SK-N-SH (cell line): ENCODE measurements at regions not wholly inside any gene's neighbourhood (a gene's known extent, or its start where the extent isn't known, plus 50 kb on each side); places are given as distances from the start of the nearest gene placed in this dataset.

ENCODE experiments used
- CTCF ChIA-PET: fragments of 300-600, 350-600 bp; formaldehyde crosslinking; extraction: SDS; loops from one replicate; lab custom pipeline; 2021; lab: Yijun Ruan, JAX
- POLR2A ChIA-PET: fragments of 350-600 bp; sonication (Branson Sonifier 250); formaldehyde crosslinking; extraction: SDS; loops from one replicate; lab custom pipeline; 2020; ENCODE audit warnings: antibody characterized with exemption, inconsistent platforms; lab: Yijun Ruan, JAX
- DNase-seq: peaks from one replicate; pipeline ENCODE4 v3.0.0; 2012
- H2AFZ ChIP-seq: fragments of 200-600 bp; sonication (generic); 2 replicates; pipeline ENCODE4 v1.8.1; 2016; ENCODE audit warnings: antibody characterized with exemption, mild to moderate bottlenecking, low read depth
- H3F3A ChIP-seq: fragments of 200-600 bp; sonication (generic); replicated peaks from 2 replicates; pipeline ENCODE3; 2016; ENCODE audit warnings: antibody characterized with exemption, mild to moderate bottlenecking; ENCODE audit not compliant: insufficient read depth
- H3K27ac ChIP-seq, 2 experiments: fragments of 200-500 bp in 1 of 2; fragments of 200-600 bp in 1 of 2; sonication (Bioruptor generic) in 1 of 2; sonication (generic), shearing (Covaris generic) in 1 of 2; 2 replicates each; pipeline versions ENCODE4 v1.5.1 to v1.6.1; 2014 to 2016; ENCODE audit warnings: low read depth in 2 of 2, inconsistent platforms in 1 of 2, low read length in 1 of 2, mild to moderate bottlenecking in 1 of 2, mixed read lengths in 1 of 2
- H3K27me3 ChIP-seq: fragments of 200-600 bp; sonication (generic), shearing (Covaris generic); 2 replicates; pipeline ENCODE4 v1.6.1; 2016; ENCODE audit warnings: mixed run types; ENCODE audit not compliant: insufficient read depth
- H3K36me3 ChIP-seq, 2 experiments: fragments of 200-500 bp in 1 of 2; fragments of 200-600 bp in 1 of 2; sonication (Bioruptor generic) in 1 of 2; sonication (generic) in 1 of 2; replicated peaks in 1 of 2; 2 replicates each; pipeline versions ENCODE3 to v1.5.1; 2014 to 2016; ENCODE audit warnings: low read length in 1 of 2, mild to moderate bottlenecking in 1 of 2; ENCODE audit not compliant: insufficient read depth in 2 of 2, control insufficient read depth in 1 of 2
- H3K4me1 ChIP-seq, 2 experiments: fragments of 200-500 bp in 1 of 2; fragments of 200-600 bp in 1 of 2; sonication (Bioruptor generic) in 1 of 2; sonication (generic), shearing (Covaris generic) in 1 of 2; 2 replicates each; pipeline versions ENCODE4 v1.5.1 to v1.6.1; 2014 to 2016; ENCODE audit warnings: low read depth in 1 of 2, low read length in 1 of 2, mixed run types in 1 of 2; ENCODE audit not compliant: insufficient read depth in 2 of 2, control insufficient read depth in 1 of 2
- H3K4me2 ChIP-seq: fragments of 200-600 bp; sonication (generic), shearing (Covaris generic); 2 replicates; pipeline ENCODE4 v1.6.1; 2017; ENCODE audit warnings: mixed run types
- H3K4me3 ChIP-seq, 2 experiments: fragments of 200-500 bp in 1 of 2; fragments of 200-600 bp in 1 of 2; sonication (Bioruptor generic) in 1 of 2; sonication (generic), shearing (Covaris generic) in 1 of 2; 2 replicates each; pipeline versions ENCODE4 v1.5.1 to v1.8.1; 2014 to 2016; ENCODE audit warnings: low read depth in 2 of 2, inconsistent platforms in 1 of 2, low read length in 1 of 2, mild to moderate bottlenecking in 1 of 2, mixed read lengths in 1 of 2, moderate library complexity in 1 of 2
- H3K79me2 ChIP-seq: fragments of 200-600 bp; sonication (generic); 2 replicates; pipeline ENCODE4 v1.8.1; 2017; ENCODE audit warnings: mild to moderate bottlenecking; ENCODE audit not compliant: insufficient read depth
- H3K9ac ChIP-seq: fragments of 200-600 bp; sonication (generic); 2 replicates; pipeline ENCODE4 v1.6.1; 2017; ENCODE audit warnings: mixed run types
- H3K9me2 ChIP-seq: fragments of 200-600 bp; sonication (generic); 2 replicates; pipeline ENCODE4 v1.6.1; 2017; ENCODE audit warnings: mixed run types
- H3K9me3 ChIP-seq: fragments of 200-600 bp; sonication (generic); 2 replicates; pipeline ENCODE4 v1.6.1; 2017; ENCODE audit warnings: mixed run types, mild to moderate bottlenecking, moderate library complexity
- H4K20me1 ChIP-seq: fragments of 200-600 bp; sonication (generic); 2 replicates; pipeline ENCODE4 v1.6.1; 2017; ENCODE audit warnings: mild to moderate bottlenecking, mixed run types; ENCODE audit not compliant: insufficient read depth
- CHD2 ChIP-seq: fragments of 150-350 bp; IDR thresholded peaks from 2 replicates; pipeline ENCODE4 v1.6.1; 2018; ENCODE audit warnings: low read length; ENCODE audit not compliant: partially characterized antibody
- ELF1 ChIP-seq: IDR thresholded peaks from 2 replicates; pipeline ENCODE4 v1.4.0; 2012
- PBX3 ChIP-seq: IDR thresholded peaks from 2 replicates; pipeline ENCODE4; 2012
- RFX5 ChIP-seq: IDR thresholded peaks from 2 replicates; pipeline ENCODE4 v1.6.1; 2012; ENCODE audit warnings: mild to moderate bottlenecking, improper control_type of control experiment, low read length
- SMC3 ChIP-seq: IDR thresholded peaks from 2 replicates; pipeline ENCODE4 v1.6.1; 2012; ENCODE audit warnings: low read depth, low read length, improper control_type of control experiment
- TEAD4 ChIP-seq: IDR thresholded peaks from 2 replicates; pipeline ENCODE4 v1.4.0; 2012; ENCODE audit warnings: mild to moderate bottlenecking, borderline replicate concordance; ENCODE audit not compliant: insufficient read depth
- ZBTB33 ChIP-seq: IDR thresholded peaks from 2 replicates; pipeline ENCODE4 v1.4.0; 2012; ENCODE audit warnings: low read depth, borderline replicate concordance
- WGBS: methylation state at CpG from one replicate; pipeline ENCODE4 v1.1.6; 2017; ENCODE audit warnings: low lambda C conversion rate; 5-methylcytosine and 5-hydroxymethylcytosine counted together
- TF ChIP-seq, protein P1 (sequence below): fragments of 200-600 bp; sonication (generic); IDR thresholded peaks from 2 replicates; pipeline ENCODE4 v1.6.1; 2017; ENCODE audit warnings: antibody characterized with exemption, mild to moderate bottlenecking, moderate library complexity
- TF ChIP-seq, protein P2 (sequence below): IDR thresholded peaks from 2 replicates; pipeline ENCODE4 v1.4.0; 2012; ENCODE audit warnings: low read depth
- TF ChIP-seq, protein P3 (sequence below): fragments of 150-350 bp; IDR thresholded peaks from 2 replicates; pipeline ENCODE4 v1.6.1; 2017; ENCODE audit warnings: antibody characterized with exemption, low read length, low read depth, borderline replicate concordance

GRCh38 chr22:48439560-48440135 lies 1388.0 kb downstream of the BRD1 start (continued):
- TF ChIP-seq, protein P1, sequence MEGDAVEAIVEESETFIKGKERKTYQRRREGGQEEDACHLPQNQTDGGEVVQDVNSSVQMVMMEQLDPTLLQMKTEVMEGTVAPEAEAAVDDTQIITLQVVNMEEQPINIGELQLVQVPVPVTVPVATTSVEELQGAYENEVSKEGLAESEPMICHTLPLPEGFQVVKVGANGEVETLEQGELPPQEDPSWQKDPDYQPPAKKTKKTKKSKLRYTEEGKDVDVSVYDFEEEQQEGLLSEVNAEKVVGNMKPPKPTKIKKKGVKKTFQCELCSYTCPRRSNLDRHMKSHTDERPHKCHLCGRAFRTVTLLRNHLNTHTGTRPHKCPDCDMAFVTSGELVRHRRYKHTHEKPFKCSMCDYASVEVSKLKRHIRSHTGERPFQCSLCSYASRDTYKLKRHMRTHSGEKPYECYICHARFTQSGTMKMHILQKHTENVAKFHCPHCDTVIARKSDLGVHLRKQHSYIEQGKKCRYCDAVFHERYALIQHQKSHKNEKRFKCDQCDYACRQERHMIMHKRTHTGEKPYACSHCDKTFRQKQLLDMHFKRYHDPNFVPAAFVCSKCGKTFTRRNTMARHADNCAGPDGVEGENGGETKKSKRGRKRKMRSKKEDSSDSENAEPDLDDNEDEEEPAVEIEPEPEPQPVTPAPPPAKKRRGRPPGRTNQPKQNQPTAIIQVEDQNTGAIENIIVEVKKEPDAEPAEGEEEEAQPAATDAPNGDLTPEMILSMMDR: no peak

DNA sequence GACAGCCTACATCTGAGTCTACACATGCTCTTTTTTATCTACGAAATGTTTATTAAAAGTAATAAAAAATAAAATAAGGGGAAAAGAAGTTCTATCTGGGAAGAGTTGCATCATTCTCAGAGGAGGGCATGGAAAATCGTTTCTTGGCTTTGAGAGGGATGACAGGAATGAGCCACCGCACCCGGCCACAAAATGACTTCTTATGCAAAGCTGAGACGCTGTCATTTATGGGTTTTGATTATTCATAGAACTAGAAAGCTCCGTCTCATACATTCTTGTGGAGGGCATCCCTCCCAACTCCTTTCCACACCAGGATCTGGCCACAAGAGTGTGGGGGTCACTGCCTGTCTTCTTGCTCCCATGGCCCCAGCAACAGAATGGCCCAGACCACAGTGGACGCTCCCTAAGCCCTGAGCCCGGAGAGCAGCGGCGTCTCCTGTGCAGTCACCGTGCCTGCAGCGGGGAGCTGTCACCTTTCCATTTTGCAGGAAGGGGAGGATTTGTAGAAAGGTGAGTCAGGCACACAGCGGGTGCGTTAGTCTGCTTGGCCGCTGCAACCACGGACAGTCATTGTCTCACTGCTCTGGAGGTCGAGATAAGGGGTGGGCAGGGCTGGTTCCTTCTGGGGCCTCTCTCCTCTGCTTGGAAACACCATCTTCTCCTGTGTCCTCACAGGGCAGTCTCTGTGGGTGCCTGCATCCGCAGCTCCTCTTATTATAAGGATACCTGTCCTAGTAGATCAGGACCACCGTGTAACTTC lies 1388.7 kb downstream of the BRD1 start:
- Histone ChIP-seq H3K36me3 (no peaks in the 10 kb centered on the region), H4K20me1 (no peaks in the 10 kb centered on the region), H3K9me3 (no peaks in the 10 kb centered on the region), H2AFZ (no peak overlapping the region), H3K4me3 (no peak overlapping the region), H3K9ac (no peak overlapping the region), H3K27me3 (no peaks in the 10 kb centered on the region; the same call in 1 of the 2 replicates), H3K27ac (no peak overlapping the region), H3F3A (no peaks in the 10 kb centered on the region), H3K9me2 (no peaks in the 10 kb centered on the region), H3K79me2 (no peaks in the 10 kb centered on the region), H3K4me2 (no peak overlapping the region), H3K4me1 (no peaks in the 10 kb centered on the region)
- ChIA-PET POLR2A (no interaction called here), CTCF (no interaction called here)
- TF ChIP-seq, protein P2, sequence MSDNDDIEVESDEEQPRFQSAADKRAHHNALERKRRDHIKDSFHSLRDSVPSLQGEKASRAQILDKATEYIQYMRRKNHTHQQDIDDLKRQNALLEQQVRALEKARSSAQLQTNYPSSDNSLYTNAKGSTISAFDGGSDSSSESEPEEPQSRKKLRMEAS: no peak
- TF ChIP-seq, protein P3, sequence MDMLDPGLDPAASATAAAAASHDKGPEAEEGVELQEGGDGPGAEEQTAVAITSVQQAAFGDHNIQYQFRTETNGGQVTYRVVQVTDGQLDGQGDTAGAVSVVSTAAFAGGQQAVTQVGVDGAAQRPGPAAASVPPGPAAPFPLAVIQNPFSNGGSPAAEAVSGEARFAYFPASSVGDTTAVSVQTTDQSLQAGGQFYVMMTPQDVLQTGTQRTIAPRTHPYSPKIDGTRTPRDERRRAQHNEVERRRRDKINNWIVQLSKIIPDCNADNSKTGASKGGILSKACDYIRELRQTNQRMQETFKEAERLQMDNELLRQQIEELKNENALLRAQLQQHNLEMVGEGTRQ: no peak
- TF ChIP-seq PBX3 (no peak), CHD2 (no peak), TEAD4 (no peak), ELF1 (no peak), RFX5 (no peak), SMC3 (no peak), ZBTB33 (no peak)
- DNase-seq: no peak
- 25% methylated on average over 13 of the region's 19 CpGs for WGBS
